Bronchial epithelial cell (primary cell): ENCODE measurements at regions not wholly inside any gene's neighbourhood (a gene's known extent, or its start where the extent isn't known, plus 50 kb on each side); places are given as distances from the start of the nearest gene placed in this dataset.

Experiments
- DNase-seq: peaks from one replicate; pipeline ENCODE4 v3.0.0-alpha.2; 2010; ENCODE audit warnings: low read depth
- FAIRE-seq: peaks from 2 replicates; lab custom pipeline; 2011; peaks lifted over from hg19 to GRCh38; lab: Jason Lieb, UNC
- H3K27me3 ChIP-seq: 2 replicates; pipeline ENCODE4 v1.5.1; 2011; ENCODE audit warnings: low read length; ENCODE audit not compliant: control insufficient read depth, insufficient read depth
- H3K36me3 ChIP-seq: 2 replicates; pipeline ENCODE4 v1.5.1; 2011; ENCODE audit warnings: low read length; ENCODE audit not compliant: control insufficient read depth, insufficient read depth
- H3K4me3 ChIP-seq: 2 replicates; pipeline ENCODE4 v1.5.1; 2011; ENCODE audit warnings: mild to moderate bottlenecking, low read depth, low read length, control low read depth
- CTCF ChIP-seq: IDR thresholded peaks from 2 replicates; pipeline ENCODE4 v1.5.1; 2011; ENCODE audit warnings: mild to moderate bottlenecking, moderate library complexity, low read length, control low read depth, inconsistent platforms; ENCODE audit not compliant: insufficient read depth, severe bottlenecking

- DNase-seq (no peak), FAIRE-seq (no peak)
- Histone ChIP-seq H3K36me3 (no peaks in the 10 kb centered on the region), H3K27me3 (peaks cover 8% of the 10 kb centered on the region), H3K4me3 (no peak overlapping the region)
- no peak for TF ChIP-seq CTCF
These were observed 200.9 kb upstream of the N4BP1 start for GRCh38 chr16:48810803-48811453.

DNA sequence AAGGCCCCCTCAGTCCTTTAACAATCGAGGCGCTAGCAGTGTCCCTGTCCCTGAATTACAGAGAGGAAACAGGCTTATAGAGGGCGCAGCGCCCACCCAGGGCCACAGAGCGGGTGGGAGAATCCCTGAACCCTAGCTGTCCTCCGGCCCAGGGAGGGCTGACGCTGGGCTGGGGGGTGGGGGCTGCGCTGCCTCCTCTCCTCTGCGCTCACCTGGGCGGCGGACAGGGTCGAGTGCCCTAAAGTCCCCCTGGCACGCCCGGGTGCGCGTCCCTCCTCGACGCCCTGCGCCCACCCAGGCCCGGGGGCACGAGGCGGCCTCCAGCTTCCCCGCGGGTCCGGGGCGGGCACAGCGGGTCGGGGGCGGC, 200.4 kb upstream of the N4BP1 start:
- peaks cover 8% of the 10 kb centered on the region for H3K27me3 ChIP-seq
- FAIRE-seq, result no peak
- H3K36me3 ChIP-seq, result no peaks in the 10 kb centered on the region
- no peak for DNase-seq
- no peak overlapping the region for H3K4me3 ChIP-seq
- TF ChIP-seq CTCF, result no peak

- no peak for TF ChIP-seq CTCF
- H3K4me3 ChIP-seq, result no peak overlapping the region
- no peak for FAIRE-seq
- H3K36me3 ChIP-seq, result no peaks in the 10 kb centered on the region
- no peak for DNase-seq
- no peaks in the 10 kb centered on the region for H3K27me3 ChIP-seq
These were observed 180.2 kb upstream of the N4BP1 start for GRCh38 chr16:48790151-48790550.

DNA sequence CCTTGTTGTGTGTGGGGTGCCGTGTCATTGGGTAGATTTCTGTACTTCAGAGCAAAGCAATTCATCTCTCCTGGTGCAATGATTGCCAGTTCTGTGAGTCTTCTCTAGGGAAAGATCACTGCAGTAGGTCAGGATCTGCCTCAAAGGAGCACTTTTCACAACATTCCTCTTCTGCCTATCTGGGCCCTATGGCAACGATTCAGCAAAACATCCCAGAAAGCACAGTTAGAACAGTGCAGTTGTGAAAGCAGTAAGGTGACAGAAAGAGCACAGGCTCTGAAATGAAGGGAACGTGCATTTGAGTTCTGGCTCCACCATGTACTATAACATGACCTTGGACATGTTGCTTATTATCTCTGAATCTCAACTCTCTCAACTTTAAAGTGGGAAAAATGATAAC, 178.5 kb upstream of the N4BP1 start:
- no peak overlapping the region for H3K4me3 ChIP-seq
- H3K27me3 ChIP-seq, result no peaks in the 10 kb centered on the region
- FAIRE-seq (no peak), DNase-seq (no peak)
- no peaks in the 10 kb centered on the region for H3K36me3 ChIP-seq
- no peak for TF ChIP-seq CTCF

DNA sequence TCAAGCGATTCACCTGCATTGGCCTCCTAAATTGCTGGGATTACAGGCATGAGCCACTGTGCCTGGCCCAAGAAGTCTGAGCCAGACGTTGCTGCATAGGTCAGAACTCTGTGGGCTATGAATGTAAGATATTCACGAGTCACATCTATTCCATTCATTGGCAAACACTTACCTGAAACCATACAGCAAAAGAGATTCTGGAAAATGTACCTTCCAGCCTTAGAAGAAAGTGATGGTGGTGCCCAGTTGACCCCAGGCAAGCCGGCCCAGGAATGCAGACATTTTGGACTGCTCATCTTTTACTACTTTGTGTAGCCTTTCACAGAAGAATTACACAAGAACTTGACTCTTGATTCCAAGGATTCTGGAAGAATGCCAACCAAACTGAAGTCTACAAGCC, 135.6 kb upstream of the N4BP1 start:
- no peaks in the 10 kb centered on the region for H3K36me3 ChIP-seq
- TF ChIP-seq CTCF, result no peak
- H3K4me3 ChIP-seq, result no peak overlapping the region
- FAIRE-seq (no peak), DNase-seq (no peak)
- H3K27me3 ChIP-seq, result no peaks in the 10 kb centered on the region

- FAIRE-seq, result no peak
- H3K27me3 ChIP-seq, result no peaks in the 10 kb centered on the region
- TF ChIP-seq CTCF, result no peak
These were observed 131.0 kb upstream of the N4BP1 start for GRCh38 chr16:48740964-48741363.

More at GRCh38 chr16:48740964-48741363, 131.0 kb upstream of the N4BP1 start:
- Histone ChIP-seq H3K4me3 (no peak overlapping the region), H3K36me3 (no peaks in the 10 kb centered on the region)
- no peak for DNase-seq
